GM12878 (cell line): ENCODE measurements at regions not wholly inside any gene's neighbourhood (a gene's known extent, or its start where the extent isn't known, plus 50 kb on each side); places are given as distances from the start of the nearest gene placed in this dataset.

ENCODE experiments used
- ATAC-seq: fragments of 200-7000 bp; cut with Tn5 transposase; 3 replicates; pipeline ENCODE4 v1.9.1; 2020; ENCODE audit warnings: mild to moderate bottlenecking, moderate library complexity
- BruUV-seq: library from RNA; stranded (reverse); fragments of 400-500 nt; replicated peaks from 2 replicates; lab custom pipeline; 2021; lab: Mats Ljungman, UMichigan
- CTCF ChIA-PET: fragments of 300-600 bp; sonication (Branson Sonifier 250); formaldehyde crosslinking; extraction: SDS; loops from one replicate; lab custom pipeline; 2021; ENCODE audit warnings: inconsistent platforms; lab: Yijun Ruan, JAX
- POLR2A ChIA-PET: fragments of 350-600 bp; formaldehyde crosslinking; extraction: SDS; loops from one replicate; lab custom pipeline; 2021; ENCODE audit warnings: inconsistent platforms; lab: Charles Lee
- RAD21 ChIA-PET: fragments of 300-600 bp; sonication (Branson Sonifier 250); formaldehyde crosslinking; loops from one replicate; lab custom pipeline; 2023; ENCODE audit warnings: antibody characterized with exemption; ENCODE audit not compliant: unreplicated experiment; lab: Charles Lee
- SMC1A ChIA-PET: fragments of 300-600 bp; sonication (Branson Sonifier 250); formaldehyde crosslinking; loops from one replicate; lab custom pipeline; 2023; ENCODE audit not compliant: unreplicated experiment, uncharacterized antibody; lab: Charles Lee
- DNase-seq: peaks from one replicate; pipeline ENCODE4 v3.0.0-alpha.2; 2011; ENCODE audit warnings: low read depth, low spot score
- FAIRE-seq: peaks from 3 replicates; lab custom pipeline; 2011; peaks lifted over from hg19 to GRCh38; lab: Jason Lieb, UNC
- H2AFZ ChIP-seq: 2 replicates; pipeline ENCODE4 v1.6.0; 2011; ENCODE audit warnings: low read depth, low read length, control low read depth; ENCODE audit not compliant: control insufficient read depth
- H3K27ac ChIP-seq: 2 replicates; pipeline ENCODE4 v1.5.1; 2011; ENCODE audit warnings: control low read depth; ENCODE audit not compliant: control insufficient read depth, insufficient read depth
- H3K27me3 ChIP-seq, 2 experiments: replicated peaks in 1 of 2; 2 replicates each; pipeline versions ENCODE4 v1.6.0 to v1.6.1; 2011; ENCODE audit warnings: low read length in 1 of 2; ENCODE audit not compliant: control insufficient read depth in 2 of 2, insufficient read depth in 2 of 2
- H3K36me3 ChIP-seq, 2 experiments: 2 replicates each; pipeline ENCODE4 v1.5.1; 2011; ENCODE audit warnings: low read length in 1 of 2; ENCODE audit not compliant: control insufficient read depth in 2 of 2, insufficient read depth in 2 of 2
- H3K4me1 ChIP-seq: 2 replicates; pipeline ENCODE4 v1.6.1; 2011; ENCODE audit warnings: mild to moderate bottlenecking, low read length, moderate library complexity, mixed read lengths; ENCODE audit not compliant: control insufficient read depth, insufficient read depth
- H3K4me2 ChIP-seq: 2 replicates; pipeline ENCODE4 v1.6.0; 2011; ENCODE audit warnings: control low read depth; ENCODE audit not compliant: control insufficient read depth, insufficient read depth
- H3K4me3 ChIP-seq: fragments of 200-600 bp; sonication (generic); 2 replicates; pipeline ENCODE4 v1.5.1; 2016
- H3K79me2 ChIP-seq: 2 replicates; pipeline ENCODE4 v1.6.0; 2011; ENCODE audit warnings: low read length; ENCODE audit not compliant: control insufficient read depth, insufficient read depth
- H3K9ac ChIP-seq: 2 replicates; pipeline ENCODE4 v1.8.0; 2011; ENCODE audit warnings: low read length, control low read depth, mixed read lengths; ENCODE audit not compliant: control insufficient read depth, insufficient read depth
- H3K9me3 ChIP-seq: replicated peaks from 3 replicates; pipeline ENCODE4 v1.5.1; 2011; ENCODE audit warnings: mild to moderate bottlenecking, low read length; ENCODE audit not compliant: control insufficient read depth, insufficient read depth
- H4K20me1 ChIP-seq: 2 replicates; pipeline ENCODE4 v1.6.0; 2011; ENCODE audit not compliant: control insufficient read depth, insufficient read depth
- ASH2L ChIP-seq: fragments of 300-600, 200-600 bp; sonication (generic); IDR thresholded peaks from 2 replicates; pipeline ENCODE4 v1.6.1; 2017; ENCODE audit warnings: low read depth, mild to moderate bottlenecking, borderline replicate concordance
- CBX3 ChIP-seq: fragments of 200-600 bp; sonication (generic); IDR thresholded peaks from 2 replicates; pipeline ENCODE4 v1.6.1; 2016; ENCODE audit warnings: low read depth, borderline replicate concordance
- JUNB ChIP-seq: IDR thresholded peaks from 2 replicates; pipeline ENCODE4 v1.6.1; 2016; ENCODE audit warnings: antibody characterized with exemption, mild to moderate bottlenecking
- NR2C1 ChIP-seq: fragments of 450-650 bp; IDR thresholded peaks from 2 replicates; pipeline ENCODE4 v1.6.1; 2017; ENCODE audit warnings: antibody characterized with exemption, mild to moderate bottlenecking, moderate library complexity
- NR2C2 ChIP-seq: IDR thresholded peaks from 2 replicates; pipeline ENCODE4 v1.6.1; 2011; ENCODE audit warnings: borderline replicate concordance, low read depth; ENCODE audit not compliant: control insufficient read depth, insufficient read length
- RAD21 ChIP-seq: IDR thresholded peaks from 2 replicates; pipeline ENCODE4 v1.6.1; 2011; ENCODE audit warnings: mild to moderate bottlenecking, low read depth, low read length, moderate library complexity; ENCODE audit not compliant: insufficient read depth
- RAD51 ChIP-seq: fragments of 450-650 bp; IDR thresholded peaks from 2 replicates; pipeline ENCODE4 v1.6.1; 2016; ENCODE audit warnings: moderate library complexity, mild to moderate bottlenecking, inconsistent platforms
- RB1 ChIP-seq: fragments of 450-650 bp; formaldehyde crosslinking; IDR thresholded peaks from 2 replicates; pipeline ENCODE4 v1.6.1; 2017; ENCODE audit warnings: mild to moderate bottlenecking, borderline replicate concordance
- SIN3A ChIP-seq: IDR thresholded peaks from 2 replicates; pipeline ENCODE4 v1.6.1; 2012; ENCODE audit warnings: low read depth, low read length, improper control_type of control experiment
- SREBF2 ChIP-seq: IDR thresholded peaks from 2 replicates; pipeline ENCODE4 v1.6.1; 2012; ENCODE audit warnings: mild to moderate bottlenecking, low read length
- YBX1 ChIP-seq: fragments of 450-650 bp; IDR thresholded peaks from 2 replicates; pipeline ENCODE4 v1.6.1; 2016; ENCODE audit warnings: antibody characterized with exemption
- WGBS: methylation state at CpG from one replicate; pipeline ENCODE4 v1.1.6; 2016; ENCODE audit warnings: low lambda C conversion rate; ENCODE audit not compliant: insufficient replicate concordance, insufficient coverage; ENCODE audit errors: missing lambda C conversion rate; 5-methylcytosine and 5-hydroxymethylcytosine counted together
- in situ Hi-C: fragments of 300-500 bp; cut with MboI; formaldehyde crosslinking; loops from 9 replicates; pipeline ENCODE4 v1.14.3; 2018; ENCODE audit warnings: mixed read lengths
- intact Hi-C: fragments of 100-400 bp; cut with micrococcal nuclease; formaldehyde crosslinking; loops from one replicate; pipeline ENCODE4 v1.14.2; 2022; ENCODE audit not compliant: unreplicated experiment
- TF ChIP-seq, protein P1 (sequence below): IDR thresholded peaks from 2 replicates; pipeline ENCODE4 v1.6.1; 2011; ENCODE audit warnings: borderline replicate concordance, low read depth, mild to moderate bottlenecking, moderate library complexity, low read length; ENCODE audit not compliant: insufficient read depth, poor library complexity, severe bottlenecking

DNA sequence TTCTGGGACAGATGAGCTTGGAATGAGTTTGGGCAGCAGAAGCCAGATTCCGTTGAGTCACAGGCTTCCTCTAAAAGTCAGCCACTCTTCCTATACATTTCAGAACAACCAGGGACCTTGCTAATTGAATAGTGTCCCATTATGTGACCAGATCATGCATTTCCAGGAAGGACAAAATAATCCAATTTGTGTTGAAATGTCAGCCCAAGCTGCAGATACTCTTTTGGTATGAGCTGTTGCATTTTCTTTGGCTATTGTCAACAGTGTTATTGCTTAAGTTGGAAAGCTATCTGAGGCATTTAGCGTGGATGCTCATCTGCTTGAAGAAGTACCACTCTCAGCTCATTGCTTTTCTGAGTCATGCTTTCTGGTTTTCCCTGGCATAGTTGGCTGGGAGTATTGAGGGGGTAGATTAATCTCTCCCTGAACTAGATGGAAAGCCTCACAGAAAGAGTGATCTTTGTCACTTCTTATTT, 223.7 kb upstream of the HABP2 start (continued):
- TF ChIP-seq RAD21 = no peak
- TF ChIP-seq, all 136 proteins: peak for 0

DNA sequence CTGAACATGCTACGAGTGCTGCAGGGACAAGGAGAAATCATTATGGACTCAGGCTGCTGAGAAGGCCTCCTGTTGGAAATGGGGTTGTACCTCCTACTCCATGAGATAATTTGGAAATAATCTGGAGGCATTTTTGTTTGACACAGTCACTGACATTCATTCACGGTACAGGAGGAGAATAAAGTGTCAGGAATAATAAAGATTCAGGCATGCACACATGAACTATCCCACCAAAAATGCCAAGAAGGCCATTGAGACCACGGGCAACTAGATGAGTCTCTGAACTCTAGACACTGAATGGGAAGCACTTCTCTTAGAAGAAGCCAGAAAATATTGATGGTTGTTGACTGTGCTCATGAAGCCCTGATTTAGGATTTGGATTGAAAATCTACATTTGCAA, 220.9 kb upstream of the HABP2 start:
- intact Hi-C loops (no loop called here), in situ Hi-C loops (no loop called here)
- ATAC-seq (no peak), DNase-seq (no peak), FAIRE-seq (no peak)
- POLR2A ChIA-PET = no interaction called here
- H3K27me3 ChIP-seq = no peaks in the 10 kb centered on the region
- H3K9ac ChIP-seq = no peak overlapping the region
- BruUV-seq = no TSS peak
- H3K36me3 ChIP-seq = no peaks in the 10 kb centered on the region
- H3K4me1 ChIP-seq = no peaks in the 10 kb centered on the region
- whole genome bisulfite sequencing = 0% methylated on average over 3 of the region's 3 CpGs
- no peak overlapping the region for H2AFZ ChIP-seq
- no peaks in the 10 kb centered on the region for H3K9me3 ChIP-seq
- no peak overlapping the region for H3K27ac ChIP-seq
- H4K20me1 ChIP-seq = no peaks in the 10 kb centered on the region
- SMC1A ChIA-PET = no interaction called here
- no peak overlapping the region for H3K4me2 ChIP-seq
- H3K79me2 ChIP-seq = no peaks in the 10 kb centered on the region
- no peak overlapping the region for H3K4me3 ChIP-seq
- CTCF ChIA-PET = no interaction called here
- TF ChIP-seq RAD51 = no peak
- TF ChIP-seq RB1 = no peak
- TF ChIP-seq NR2C1 = no peak
- no peak for TF ChIP-seq YBX1
- TF ChIP-seq SIN3A = no peak
- no peak for TF ChIP-seq NR2C2
- TF ChIP-seq ASH2L = no peak
- TF ChIP-seq, protein P1, sequence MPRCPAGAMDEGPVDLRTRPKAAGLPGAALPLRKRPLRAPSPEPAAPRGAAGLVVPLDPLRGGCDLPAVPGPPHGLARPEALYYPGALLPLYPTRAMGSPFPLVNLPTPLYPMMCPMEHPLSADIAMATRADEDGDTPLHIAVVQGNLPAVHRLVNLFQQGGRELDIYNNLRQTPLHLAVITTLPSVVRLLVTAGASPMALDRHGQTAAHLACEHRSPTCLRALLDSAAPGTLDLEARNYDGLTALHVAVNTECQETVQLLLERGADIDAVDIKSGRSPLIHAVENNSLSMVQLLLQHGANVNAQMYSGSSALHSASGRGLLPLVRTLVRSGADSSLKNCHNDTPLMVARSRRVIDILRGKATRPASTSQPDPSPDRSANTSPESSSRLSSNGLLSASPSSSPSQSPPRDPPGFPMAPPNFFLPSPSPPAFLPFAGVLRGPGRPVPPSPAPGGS = no peak
- no peak for TF ChIP-seq CBX3
- no peak for TF ChIP-seq SREBF2
- no peak for TF ChIP-seq JUNB
- RAD21 ChIA-PET = no interaction called here
